A549 (cell line): ENCODE measurements at regions not wholly inside any gene's neighbourhood (a gene's known extent, or its start where the extent isn't known, plus 50 kb on each side); places are given as distances from the start of the nearest gene placed in this dataset.

Experiments
- CTCF ChIP-seq: fragments of >200 bp; sonication (Bioruptor Twin); formaldehyde crosslinking; IDR thresholded peaks from 3 replicates; pipeline ENCODE4 v1.5.1; 2016
- ESRRA ChIP-seq: fragments of 150-350 bp; IDR thresholded peaks from 2 replicates; pipeline ENCODE4 v1.6.1; 2014; ENCODE audit warnings: mild to moderate bottlenecking, low read length, borderline replicate concordance
- MAX ChIP-seq: IDR thresholded peaks from 2 replicates; pipeline ENCODE4 v1.6.1; 2012
- POLR2A ChIP-seq: IDR thresholded peaks from 2 replicates; pipeline ENCODE4 v1.6.1; 2012; ENCODE audit warnings: mild to moderate bottlenecking, low read length
- RCOR1 ChIP-seq: fragments of 150-350 bp; IDR thresholded peaks from 2 replicates; pipeline ENCODE4 v1.6.1; 2014; ENCODE audit warnings: antibody characterized with exemption, low read length, low read depth
- SREBF2 ChIP-seq: fragments of 450-650 bp; IDR thresholded peaks from 2 replicates; pipeline ENCODE4 v1.6.1; 2014; ENCODE audit warnings: mild to moderate bottlenecking, moderate library complexity

- TF ChIP-seq MAX (no peak), RCOR1 (no peak), CTCF (no peak), POLR2A (no peak), SREBF2 (no peak), ESRRA (no peak)
Observed at GRCh38 chr12:107509421-107509820, 176.2 kb upstream of the PWP1 start.
